NCI-H1694 treated with DMSO at 0.1 percent for 48 hours (cell line): ENCODE measurements at regions not wholly inside any gene's neighbourhood (a gene's known extent, or its start where the extent isn't known, plus 50 kb on each side); places are given as distances from the start of the nearest gene placed in this dataset.

ENCODE experiments used
- DNase-seq: peaks from one replicate; lab custom pipeline; 2025; lab: John Stamatoyannopoulos, UW

GRCh38 chr3:41148901-41149300, 50.4 kb upstream of the CTNNB1 start:
- no peak for DNase-seq
